Heart left ventricle (tissue), 16 donors: ENCODE measurements at regions not wholly inside any gene's neighbourhood (a gene's known extent, or its start where the extent isn't known, plus 50 kb on each side); places are given as distances from the start of the nearest gene placed in this dataset.

Experiments
- ATAC-seq, 4 donors: fragments of 200-7000 bp; cut with Tn5 transposase; one replicate each; pipeline ENCODE4 v1.9.1; 2020 to 2022; ENCODE audit warnings: moderate library complexity in 4 of 4, mild to moderate bottlenecking in 3 of 4, moderate number of reproducible peaks in 1 of 4
- DNase-seq, 5 donors: peaks; one replicate each; pipeline ENCODE4 v3.0.0-alpha.2; 2020
- H3K27ac ChIP-seq, 12 donors: fragments of 200-600 bp; sonication (generic) in 4 of 12; one replicate each; pipeline versions ENCODE4 v1.5.0 to v1.8.0; 2016 to 2022; ENCODE audit warnings: mild to moderate bottlenecking in 2 of 12
- H3K27me3 ChIP-seq, 9 donors: fragments of 200-600 bp; sonication (generic) in 2 of 9; one replicate each; pipeline versions ENCODE4 v1.5.1 to v1.8.0; 2016 to 2022; ENCODE audit warnings: mild to moderate bottlenecking in 3 of 9
- H3K36me3 ChIP-seq, 9 donors: fragments of 200-600 bp; sonication (generic) in 2 of 9; one replicate each; pipeline versions ENCODE4 v1.5.0 to v1.8.0; 2018 to 2022; ENCODE audit warnings: mild to moderate bottlenecking in 2 of 9
- H3K4me1 ChIP-seq, 12 donors: fragments of 200-600 bp; sonication (generic) in 4 of 12; one replicate each; pipeline versions ENCODE4 v1.5.0 to v1.8.0; 2016 to 2022; ENCODE audit warnings: mild to moderate bottlenecking in 3 of 12
- H3K4me3 ChIP-seq, 12 donors: fragments of 200-600 bp; sonication (generic) in 4 of 12; one replicate each; pipeline versions ENCODE4 v1.5.0 to v1.8.0; 2017 to 2022; ENCODE audit warnings: mild to moderate bottlenecking in 9 of 12, moderate library complexity in 4 of 12
- H3K9me3 ChIP-seq, 12 donors: fragments of 200-600 bp; sonication (generic) in 4 of 12; one replicate each; pipeline versions ENCODE4 v1.5.0 to v1.8.0; 2016 to 2022; ENCODE audit warnings: mild to moderate bottlenecking in 1 of 12
- POLR2A ChIP-seq, 2 donors: fragments of 450-650 bp; IDR thresholded peaks; one replicate each; pipeline ENCODE4 v1.6.1; 2017; ENCODE audit warnings: antibody characterized with exemption in 2 of 2, mild to moderate bottlenecking in 2 of 2, moderate library complexity in 2 of 2
- WGBS, 4 donors: extraction: QIAGEN DNeasy Blood & Tissue Kit in 2 of 4; methylation state at CpG; one replicate each; pipeline versions ENCODE4 v1.1.5 to v1.1.7; 2013 to 2018; 5-methylcytosine and 5-hydroxymethylcytosine counted together
- intact Hi-C, 10 donors: fragments of 100-400 bp; cut with DNase I; formaldehyde crosslinking; loops; one replicate each; pipeline versions ENCODE4 v1.11.1 to v1.14.2; 2022
- TF ChIP-seq, protein P1 (sequence below), 12 donors: fragments of 200-600 bp; sonication (generic) in 4 of 12; IDR thresholded peaks; one replicate each; pipeline versions ENCODE4 v1.5.0 to v1.8.0; 2018 to 2022; ENCODE audit warnings: antibody characterized with exemption in 12 of 12, mild to moderate bottlenecking in 5 of 12
- donor health status: ischemic (EF 13 %, LVEDD 7.1; RV severe dilation, severe dysfunction).
- donor health status: healthy with polysubstance abuse.
- donor health status: DM: no; HTN: yes; CAD: no.
- donor health status: DM: no; HTN: no; CAD: no.
- donor health status: ischemic (EF 25% LVEDD 6.9; RV normal size, moderate dysfunction).
- donor health status: ischemic (EF 25% LVEDD 5.7; RV mildly dilated, moderate dysfunction).
- donor health status: healthy.
- donor health status: DM: yes; HTN: yes; CAD: no.
- donor health status: ischemic (EF 35%, LVEDD 5.7; RV mildly dilated, moderate dysfunction).
- donor health status: nonischemic (EF 11% LVEDD 7.7; RV severe dilation, severe dysfunction).
- donor health status: DM: yes; HTN: yes; CAD: no.
- donor health status: PGD.
- donor health status: ischemic (EF 29% LVEDD 5.4; RV normal size, mild dysfunction).
- donor health status: nonischemic (EF 23%, LVEDD 6.1; RV moderate dilation, normal function).

- H3K4me3 ChIP-seq = no peak overlapping the region
Observed at GRCh38 chr4:8939840-8940742, 68.5 kb upstream of the HMX1 start.

GRCh38 chr4:8939160-8939839 lies 67.7 kb upstream of the HMX1 start:
- no peak for DNase-seq
- 33 to 58% (median 37%) methylated on average over 3 to 15 of the region's 15 CpGs for WGBS, 4 donors

More at GRCh38 chr4:8939840-8940742, 68.5 kb upstream of the HMX1 start:
- DNase-seq (no peak), ATAC-seq (no peak)
- no peak overlapping the region for H3K27ac ChIP-seq
- intact Hi-C loops = no loop called here
- H3K4me1 ChIP-seq = no peaks in the 10 kb centered on the region
- 41 to 52% (median 46%) methylated on average over 22 to 32 of the region's 32 CpGs for WGBS, 4 donors
- no peaks in the 10 kb centered on the region for H3K36me3 ChIP-seq
- TF ChIP-seq POLR2A (IDR thresholded peaks at IDR 0.05) = no peak
- TF ChIP-seq, protein P1, sequence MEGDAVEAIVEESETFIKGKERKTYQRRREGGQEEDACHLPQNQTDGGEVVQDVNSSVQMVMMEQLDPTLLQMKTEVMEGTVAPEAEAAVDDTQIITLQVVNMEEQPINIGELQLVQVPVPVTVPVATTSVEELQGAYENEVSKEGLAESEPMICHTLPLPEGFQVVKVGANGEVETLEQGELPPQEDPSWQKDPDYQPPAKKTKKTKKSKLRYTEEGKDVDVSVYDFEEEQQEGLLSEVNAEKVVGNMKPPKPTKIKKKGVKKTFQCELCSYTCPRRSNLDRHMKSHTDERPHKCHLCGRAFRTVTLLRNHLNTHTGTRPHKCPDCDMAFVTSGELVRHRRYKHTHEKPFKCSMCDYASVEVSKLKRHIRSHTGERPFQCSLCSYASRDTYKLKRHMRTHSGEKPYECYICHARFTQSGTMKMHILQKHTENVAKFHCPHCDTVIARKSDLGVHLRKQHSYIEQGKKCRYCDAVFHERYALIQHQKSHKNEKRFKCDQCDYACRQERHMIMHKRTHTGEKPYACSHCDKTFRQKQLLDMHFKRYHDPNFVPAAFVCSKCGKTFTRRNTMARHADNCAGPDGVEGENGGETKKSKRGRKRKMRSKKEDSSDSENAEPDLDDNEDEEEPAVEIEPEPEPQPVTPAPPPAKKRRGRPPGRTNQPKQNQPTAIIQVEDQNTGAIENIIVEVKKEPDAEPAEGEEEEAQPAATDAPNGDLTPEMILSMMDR (IDR thresholded peaks at IDR 0.05) = no peak
- H3K27me3 ChIP-seq = peaks cover 0 to 23% (median 6%) of the 10 kb centered on the region in 9 donors
- peaks cover 0 to 15% (median 0%) of the 10 kb centered on the region in 12 donors for H3K9me3 ChIP-seq

GRCh38 chr4:8938623-8939022 lies 67.0 kb upstream of the HMX1 start:
- intact Hi-C loops = no loop called here
- Histone ChIP-seq H3K4me3 (no peak overlapping the region), H3K36me3 (no peaks in the 10 kb centered on the region), H3K27me3 (peaks cover 0 to 23% (median 6%) of the 10 kb centered on the region in 9 donors), H3K27ac (no peak overlapping the region), H3K9me3 (peaks cover 0 to 16% (median 0%) of the 10 kb centered on the region in 12 donors), H3K4me1 (no peaks in the 10 kb centered on the region)
- DNase-seq (no peak), ATAC-seq (no peak)
- 65 to 72% (median 69%) methylated on average over 5 of the region's 5 CpGs for WGBS, 4 donors
- no peak for TF ChIP-seq POLR2A (IDR thresholded peaks at IDR 0.05)
- TF ChIP-seq, protein P1 (IDR thresholded peaks at IDR 0.05) = no peak

More at GRCh38 chr4:8939160-8939839, 67.7 kb upstream of the HMX1 start:
- TF ChIP-seq, protein P1 (IDR thresholded peaks at IDR 0.05) = no peak
- no peak for TF ChIP-seq POLR2A (IDR thresholded peaks at IDR 0.05)
- H3K4me1 ChIP-seq = no peaks in the 10 kb centered on the region
- H3K27me3 ChIP-seq = peaks cover 0 to 23% (median 6%) of the 10 kb centered on the region in 9 donors
- peaks cover 0 to 16% (median 0%) of the 10 kb centered on the region in 12 donors for H3K9me3 ChIP-seq
- no peak overlapping the region for H3K4me3 ChIP-seq
- ATAC-seq = no peak
- no peak overlapping the region for H3K27ac ChIP-seq
- intact Hi-C loops = no loop called here
- H3K36me3 ChIP-seq = no peaks in the 10 kb centered on the region

DNA sequence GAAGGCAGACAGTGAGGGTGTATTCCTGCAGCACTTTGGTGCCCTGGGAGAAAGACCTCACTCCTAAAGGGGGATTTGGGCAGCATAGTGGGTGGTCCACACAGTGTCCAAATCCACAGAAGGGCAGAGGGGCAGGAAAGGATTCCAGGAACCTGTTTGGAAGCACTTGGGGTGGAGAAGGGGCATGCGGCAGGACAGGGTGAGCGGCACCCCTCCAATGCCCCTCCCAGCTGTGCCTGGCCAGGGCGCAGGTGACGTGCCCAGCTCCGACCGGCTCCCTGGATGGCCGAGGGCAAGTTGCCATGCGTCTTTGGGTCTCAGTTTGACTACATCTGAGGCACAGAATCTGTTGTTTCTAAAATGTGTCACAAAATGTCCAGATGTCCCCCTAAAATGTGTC lies 66.5 kb upstream of the HMX1 start:
- Histone ChIP-seq H3K4me3 (no peak overlapping the region), H3K27me3 (peaks cover 0 to 23% (median 6%) of the 10 kb centered on the region in 9 donors), H3K36me3 (no peaks in the 10 kb centered on the region), H3K27ac (no peak overlapping the region), H3K9me3 (peaks cover 0 to 16% (median 0%) of the 10 kb centered on the region in 12 donors), H3K4me1 (no peaks in the 10 kb centered on the region)
- 77 to 84% (median 81%) methylated on average over 7 to 8 of the region's 8 CpGs for WGBS, 4 donors
- DNase-seq (no peak), ATAC-seq (no peak)
- TF ChIP-seq POLR2A (IDR thresholded peaks at IDR 0.05) = no peak
- TF ChIP-seq, protein P1 (IDR thresholded peaks at IDR 0.05) = no peak
- intact Hi-C loops = no loop called here
